Common myeloid progenitor, CD34-positive (primary cell): ENCODE measurements at regions not wholly inside any gene's neighbourhood (a gene's known extent, or its start where the extent isn't known, plus 50 kb on each side); places are given as distances from the start of the nearest gene placed in this dataset.
"Not testable (repeated sequence)": the region's sequence is repeated elsewhere in the genome, so short reads cannot be mapped to it uniquely, and the experiment has no call there.

ENCODE experiments used
- CTCF ChIA-PET: fragments of 350-600 bp; sonication (Branson Sonifier 250); formaldehyde crosslinking; loops from one replicate; lab custom pipeline; 2021; ENCODE audit warnings: antibody characterized with exemption; lab: Charles Lee
- POLR2A ChIA-PET: fragments of 350-600 bp; sonication (Branson Sonifier 250); formaldehyde crosslinking; loops from one replicate; lab custom pipeline; 2021; ENCODE audit warnings: antibody characterized with exemption; lab: Charles Lee
- DNase-seq, 3 donors: peaks; one replicate each; pipeline versions ENCODE4 v3.0.0 to v3.0.0-alpha.2; 2013
- H3K27ac ChIP-seq, 2 experiments: 1 replicate in 1 of 2; 2 replicates in 1 of 2; pipeline ENCODE4 v1.7.0; 2013; ENCODE audit warnings: inconsistent platforms in 2 of 2, low read length in 2 of 2, mild to moderate bottlenecking in 2 of 2, low read depth in 1 of 2, moderate library complexity in 1 of 2; ENCODE audit not compliant: severe bottlenecking in 2 of 2, insufficient read depth in 1 of 2, poor library complexity in 1 of 2
- H3K27me3 ChIP-seq, 5 experiments: replicated peaks in 2 of 5; 1 replicate in 3 of 5; 2 replicates in 2 of 5; pipeline versions ENCODE4 v1.6.1 to v1.7.0; 2013; ENCODE audit warnings: low read length in 4 of 5, mild to moderate bottlenecking in 2 of 5, moderate library complexity in 2 of 5, inconsistent platforms in 1 of 5; ENCODE audit not compliant: insufficient read depth in 5 of 5, control insufficient read depth in 4 of 5
- H3K36me3 ChIP-seq, 4 experiments: 1 replicate in 2 of 4; 2 replicates in 2 of 4; pipeline versions ENCODE4 v1.6.1 to v1.7.0; 2013; ENCODE audit warnings: low read length in 3 of 4, control low read depth in 1 of 4, mild to moderate bottlenecking in 1 of 4; ENCODE audit not compliant: control insufficient read depth in 4 of 4, insufficient read depth in 4 of 4
- H3K4me1 ChIP-seq, 4 experiments: 1 replicate in 3 of 4; 2 replicates in 1 of 4; pipeline versions ENCODE4 v1.6.1 to v1.7.1; 2013; ENCODE audit warnings: low read length in 3 of 4, mild to moderate bottlenecking in 3 of 4, control low read depth in 1 of 4, inconsistent platforms in 1 of 4, moderate library complexity in 1 of 4; ENCODE audit not compliant: control insufficient read depth in 4 of 4, insufficient read depth in 4 of 4; ENCODE audit errors: control extremely low read depth in 1 of 4
- H3K4me3 ChIP-seq, 7 experiments: 1 replicate in 4 of 7; 2 replicates in 3 of 7; pipeline versions ENCODE4 v1.5.1 to v1.7.0; 2013; ENCODE audit warnings: mild to moderate bottlenecking in 7 of 7, low read length in 6 of 7, moderate library complexity in 6 of 7, inconsistent platforms in 2 of 7, low read depth in 2 of 7, control low read depth in 1 of 7; ENCODE audit not compliant: insufficient read depth in 4 of 7, control insufficient read depth in 1 of 7; ENCODE audit errors: extremely low read depth in 1 of 7
- H3K9me3 ChIP-seq, 5 experiments: 1 replicate in 4 of 5; 2 replicates in 1 of 5; pipeline versions ENCODE4 v1.6.1 to v1.7.1; 2013; ENCODE audit warnings: low read length in 4 of 5, mild to moderate bottlenecking in 2 of 5, inconsistent platforms in 1 of 5, low read depth in 1 of 5, moderate library complexity in 1 of 5; ENCODE audit not compliant: control insufficient read depth in 4 of 5, insufficient read depth in 2 of 5; ENCODE audit errors: control extremely low read depth in 1 of 5
- WGBS: methylation state at CpG from one replicate; pipeline ENCODE4 v1.1.5; 2013; ENCODE audit not compliant: insufficient coverage; 5-methylcytosine and 5-hydroxymethylcytosine counted together

DNA sequence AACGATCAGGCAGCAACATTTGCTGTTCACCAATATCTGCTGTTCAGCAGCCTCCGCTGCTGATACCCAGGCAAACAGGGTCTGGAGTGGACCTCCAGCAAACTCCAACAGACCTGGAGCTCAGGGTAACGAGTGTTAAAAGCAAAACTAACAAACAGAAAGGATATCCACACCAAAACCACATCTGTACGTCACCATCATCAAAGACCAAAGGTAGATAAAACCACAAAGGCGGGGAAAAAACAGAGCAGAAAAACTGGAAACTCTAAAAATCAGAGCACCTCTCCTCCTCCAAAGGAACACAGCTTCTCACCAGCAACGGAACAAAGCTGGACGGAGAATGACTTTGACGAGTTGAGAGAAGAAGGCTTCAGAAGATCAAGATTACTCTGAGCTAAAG is 192.8 kb upstream of the MGAT5 start:
- H3K36me3 ChIP-seq, H3K4me1 ChIP-seq, H3K9me3 ChIP-seq, H3K27ac ChIP-seq, H3K27me3 ChIP-seq, DNase-seq, H3K4me3 ChIP-seq, POLR2A ChIA-PET: not testable (repeated sequence)
- 100% methylated on average over 2 of the region's 8 CpGs for WGBS
- CTCF ChIA-PET, result interaction anchor here (0.6 kb wide), 1 partner anchor 1436 kb away, joined by 3 read pairs; no protein-coding TSS in a partner anchor

DNA sequence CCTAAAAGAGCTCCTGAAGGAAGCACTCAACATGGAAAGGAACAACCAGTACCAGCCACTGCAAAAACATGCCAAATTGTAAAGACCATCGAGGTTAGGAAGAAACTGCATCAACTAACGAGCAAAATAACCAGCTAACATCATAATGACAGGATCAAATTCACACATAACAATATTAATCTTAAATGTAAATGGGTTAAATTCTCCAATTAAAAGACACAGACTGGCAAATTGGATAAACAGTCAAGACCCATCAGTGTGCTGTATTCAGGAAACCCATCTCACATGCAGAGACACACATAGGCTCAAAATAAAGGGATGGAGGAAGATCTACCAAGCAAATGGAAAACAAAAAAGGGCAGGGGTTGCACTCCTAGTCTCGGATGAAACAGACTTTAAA is 191.6 kb upstream of the MGAT5 start:
- DNase-seq, H3K9me3 ChIP-seq, H3K27me3 ChIP-seq, H3K4me3 ChIP-seq, POLR2A ChIA-PET, H3K27ac ChIP-seq, H3K4me1 ChIP-seq, H3K36me3 ChIP-seq, CTCF ChIA-PET: not testable (repeated sequence)
- 100% methylated on average over 1 of the region's 3 CpGs for WGBS

DNA sequence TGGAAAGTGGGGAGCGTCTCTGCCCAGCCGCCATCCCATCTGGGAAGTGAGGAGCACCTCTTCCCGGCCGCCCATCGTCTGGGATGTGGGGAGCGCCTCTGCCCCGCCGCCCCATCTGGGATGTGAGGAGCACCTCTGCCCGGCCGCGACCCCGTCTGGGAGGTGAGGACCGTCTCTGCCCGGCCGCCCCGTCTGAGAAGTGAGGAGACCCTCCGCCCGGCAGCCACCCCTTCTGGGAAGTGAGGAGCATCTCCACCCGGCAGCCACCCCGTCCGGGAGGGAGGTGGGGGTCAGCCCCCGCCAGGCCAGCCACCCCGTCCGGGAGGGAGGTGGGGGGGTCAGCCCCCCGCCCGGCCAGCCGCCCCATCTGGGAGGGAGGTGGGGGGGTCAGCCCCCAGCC is 190.0 kb upstream of the MGAT5 start:
- POLR2A ChIA-PET, H3K36me3 ChIP-seq, H3K27ac ChIP-seq, H3K4me3 ChIP-seq, H3K27me3 ChIP-seq, H3K9me3 ChIP-seq, DNase-seq, H3K4me1 ChIP-seq, CTCF ChIA-PET: not testable (repeated sequence)
- 100% methylated on average over 11 of the region's 27 CpGs for WGBS

DNA sequence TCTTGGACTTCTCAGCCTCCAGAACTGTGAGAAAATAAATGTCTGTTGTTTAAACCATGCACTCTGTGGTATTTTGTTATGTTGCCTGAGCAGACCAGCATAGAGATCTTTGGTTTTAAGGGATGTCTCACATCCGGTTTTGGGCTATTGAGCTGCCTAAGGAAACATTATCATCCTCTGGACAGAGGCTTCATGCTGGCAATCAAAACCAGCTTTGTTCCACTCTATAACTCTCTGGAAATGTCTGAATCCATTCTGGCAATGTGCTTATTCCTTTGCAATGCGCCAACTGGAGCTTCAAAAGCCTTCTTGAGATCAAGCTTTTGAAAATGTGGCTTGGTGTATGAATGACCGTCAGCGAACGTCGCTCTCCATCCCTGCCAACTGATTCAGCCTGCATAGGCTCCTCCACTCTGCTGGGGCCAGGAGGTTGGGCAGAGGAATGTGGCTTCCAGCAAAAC is 183.6 kb upstream of the MGAT5 start:
- ChIA-PET POLR2A (no interaction called here), CTCF (no interaction called here)
- WGBS, result 77% methylated on average over 1 of the region's 6 CpGs
- Histone ChIP-seq H3K27me3 (peaks cover 0 to 2% (median 0%) of the 10 kb centered on the region in 5 experiments), H3K27ac (no peak overlapping the region), H3K9me3 (peaks cover 0 to 2% (median 0%) of the 10 kb centered on the region in 5 experiments), H3K36me3 (no peaks in the 10 kb centered on the region), H3K4me3 (no peak overlapping the region), H3K4me1 (no peaks in the 10 kb centered on the region)
- DNase-seq, result no peak

DNA sequence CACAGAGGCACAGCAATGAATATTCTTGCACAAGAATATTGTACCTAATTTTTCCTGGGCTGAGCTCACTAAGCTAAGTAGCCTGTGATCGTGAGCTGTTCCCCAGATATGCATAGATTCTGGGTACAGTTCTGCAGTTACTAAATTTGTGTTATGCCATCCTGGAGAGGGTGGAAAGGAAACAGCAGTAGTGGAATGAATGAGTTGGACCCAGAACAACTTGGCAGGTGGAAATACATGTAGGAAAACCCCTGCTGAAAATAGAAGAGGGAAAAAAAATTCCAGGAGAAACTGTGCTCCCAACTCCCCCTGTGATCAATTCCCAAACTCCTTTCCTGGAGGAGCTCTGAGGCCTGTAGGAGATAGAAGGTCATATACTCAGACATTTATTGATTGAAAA is 181.5 kb upstream of the MGAT5 start:
- H3K9me3 ChIP-seq, result peaks cover 0 to 10% (median 3%) of the 10 kb centered on the region in 5 experiments
- 89% methylated on average over 1 of the region's 1 CpG for WGBS
- H3K36me3 ChIP-seq, result no peaks in the 10 kb centered on the region
- H3K27ac ChIP-seq, result no peak overlapping the region
- CTCF ChIA-PET, result no interaction called here
- H3K27me3 ChIP-seq, result peaks cover 0 to 2% (median 0%) of the 10 kb centered on the region in 5 experiments
- no peaks in the 10 kb centered on the region for H3K4me1 ChIP-seq
- no peak for DNase-seq
- POLR2A ChIA-PET, result no interaction called here
- no peak overlapping the region for H3K4me3 ChIP-seq

DNA sequence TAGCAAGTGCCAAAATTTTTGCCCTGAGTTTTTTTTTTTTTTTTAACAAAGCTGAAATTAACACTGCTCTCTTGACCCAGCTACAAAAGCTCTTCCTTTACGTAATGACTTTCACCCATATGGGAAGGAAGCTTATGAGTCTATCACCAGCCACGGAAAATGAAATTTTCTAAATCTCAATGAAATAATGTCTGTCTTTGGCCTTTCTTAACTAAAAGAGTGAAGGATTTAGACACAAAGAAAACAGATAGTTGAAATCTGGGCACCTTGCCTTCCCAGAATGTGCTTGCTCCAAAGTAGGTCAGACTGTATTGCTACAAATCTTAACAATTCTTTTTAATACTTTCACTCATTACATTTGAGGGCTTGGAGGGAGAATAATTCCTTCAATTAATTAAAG is 180.8 kb upstream of the MGAT5 start:
- Histone ChIP-seq H3K36me3 (no peaks in the 10 kb centered on the region), H3K4me1 (no peaks in the 10 kb centered on the region), H3K27me3 (peaks cover 0 to 2% (median 0%) of the 10 kb centered on the region in 5 experiments), H3K27ac (no peak overlapping the region), H3K9me3 (peaks cover 0 to 10% (median 3%) of the 10 kb centered on the region in 5 experiments), H3K4me3 (no peak overlapping the region)
- no peak for DNase-seq
- POLR2A ChIA-PET, result no interaction called here
- WGBS, result no CpG with 5 or more reads among the region's 2 CpGs
- CTCF ChIA-PET, result no interaction called here

DNA sequence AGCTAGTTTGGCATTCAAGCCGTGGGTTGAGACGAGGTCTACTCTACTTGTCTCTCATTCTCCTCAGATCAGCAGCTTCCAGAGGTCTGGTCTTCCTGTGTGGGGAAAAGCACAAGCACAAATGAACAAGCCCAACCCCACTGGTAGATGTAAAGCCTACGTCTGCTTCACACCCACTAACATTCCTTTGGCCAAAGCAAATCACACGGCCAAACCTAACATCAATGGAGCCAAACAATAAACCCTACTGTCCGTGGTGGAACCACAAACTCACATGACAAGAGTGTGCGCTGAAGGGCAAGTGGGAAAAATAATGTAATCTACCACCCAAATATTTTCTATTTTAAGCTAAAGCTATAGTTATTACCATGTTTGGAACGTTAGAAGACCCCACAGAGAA is 179.3 kb upstream of the MGAT5 start:
- H3K4me3 ChIP-seq, result no peak overlapping the region
- H3K36me3 ChIP-seq, result no peaks in the 10 kb centered on the region
- ChIA-PET CTCF (no interaction called here), POLR2A (no interaction called here)
- no peaks in the 10 kb centered on the region for H3K4me1 ChIP-seq
- DNase-seq, result no peak
- peaks cover 0 to 10% (median 3%) of the 10 kb centered on the region in 5 experiments for H3K9me3 ChIP-seq
- no CpG with 5 or more reads among the region's 7 CpGs for WGBS
- peaks cover 0 to 4% (median 2%) of the 10 kb centered on the region in 5 experiments for H3K27me3 ChIP-seq
- no peak overlapping the region for H3K27ac ChIP-seq
